ENCODE measurements at regions not wholly inside any gene's neighbourhood (a gene's known extent, or its start where the extent isn't known, plus 50 kb on each side); places are given as distances from the start of the nearest gene placed in this dataset.

- no peak for DNase-seq
Measured at GRCh38 chr11:27187848-27188621, 147.4 kb downstream of the BBOX1 start.

- no peak for DNase-seq
Measured at GRCh38 chr11:27187075-27187847, 146.6 kb downstream of the BBOX1 start.

- DNase-seq: no peak
Measured at GRCh38 chr11:27186580-27186979, 146.0 kb downstream of the BBOX1 start.

- no peak for DNase-seq
Measured at GRCh38 chr11:27184458-27185312, 144.1 kb downstream of the BBOX1 start.

- peak; percentile 6 to 78 for DNase-seq
Measured at GRCh38 chr11:27183672-27184457, 143.2 kb downstream of the BBOX1 start.

GRCh38 chr11:27179334-27179733 is 138.7 kb downstream of the BBOX1 start:
- DNase-seq: no peak

GRCh38 chr11:27178859-27179258 is 138.2 kb downstream of the BBOX1 start:
- DNase-seq: no peak
